ENCODE measurements at regions not wholly inside any gene's neighbourhood (a gene's known extent, or its start where the extent isn't known, plus 50 kb on each side); places are given as distances from the start of the nearest gene placed in this dataset.
A peak's percentile ranks its signal among the peaks of the same experiment; 100 is the strongest.
"Not testable (repeated sequence)": the region's sequence is repeated elsewhere in the genome, so short reads cannot be mapped to it uniquely, and the experiment has no call there.

- DNase-seq = not testable (repeated sequence)
Observed at GRCh38 chr2:64252251-64252978, 108.2 kb upstream of the PELI1 start.

GRCh38 chr2:64253421-64253820 lies 109.2 kb upstream of the PELI1 start:
- not testable (repeated sequence) for DNase-seq

GRCh38 chr2:64258566-64258965 lies 114.3 kb upstream of the PELI1 start:
- no peak for DNase-seq

- no peak for DNase-seq
Observed at GRCh38 chr2:64259312-64259711, 115.1 kb upstream of the PELI1 start.

- no peak for DNase-seq
Observed at GRCh38 chr2:64260093-64260803, 116.0 kb upstream of the PELI1 start.

- peak; percentile 6 for DNase-seq
Observed at GRCh38 chr2:64260817-64261216, 116.6 kb upstream of the PELI1 start.

- no peak for DNase-seq
Observed at GRCh38 chr2:64262071-64262470, 117.9 kb upstream of the PELI1 start.

GRCh38 chr2:64262816-64263215 lies 118.6 kb upstream of the PELI1 start:
- no peak for DNase-seq

- DNase-seq = no peak
Observed at GRCh38 chr2:64263315-64263714, 119.1 kb upstream of the PELI1 start.

GRCh38 chr2:64267699-64268098 lies 123.5 kb upstream of the PELI1 start:
- DNase-seq = no peak

- DNase-seq = no peak
Observed at GRCh38 chr2:64268330-64269048, 124.3 kb upstream of the PELI1 start.

GRCh38 chr2:64273524-64274398 lies 129.5 kb upstream of the PELI1 start:
- DNase-seq = no peak

GRCh38 chr2:64274399-64275173 lies 130.4 kb upstream of the PELI1 start:
- no peak for DNase-seq

- no peak for DNase-seq
Observed at GRCh38 chr2:64275174-64275466, 130.9 kb upstream of the PELI1 start.

GRCh38 chr2:64276417-64277095 lies 132.3 kb upstream of the PELI1 start:
- DNase-seq = no peak

GRCh38 chr2:64277101-64277849 lies 133.1 kb upstream of the PELI1 start:
- no peak for DNase-seq

GRCh38 chr2:64280812-64281211 lies 136.6 kb upstream of the PELI1 start:
- DNase-seq = not testable (repeated sequence)

GRCh38 chr2:64283006-64283570 lies 138.9 kb upstream of the PELI1 start:
- no peak for DNase-seq

- DNase-seq = peak; percentile 29
Observed at GRCh38 chr2:64283641-64284361, 139.6 kb upstream of the PELI1 start.

GRCh38 chr2:64284751-64285150 lies 140.5 kb upstream of the PELI1 start:
- no peak for DNase-seq

Measured in activated naive CD4-positive, alpha-beta T cell treated with Interleukin-2 at 50 U/mL for 16 hours (primary cell).